B cell (primary cell): ENCODE measurements at regions not wholly inside any gene's neighbourhood (a gene's known extent, or its start where the extent isn't known, plus 50 kb on each side); places are given as distances from the start of the nearest gene placed in this dataset.

Experiments used
- EZH2 ChIP-seq: IDR thresholded peaks from 2 replicates; pipeline ENCODE4 v1.6.1; 2012; ENCODE audit warnings: borderline replicate concordance, low read depth, mild to moderate bottlenecking, moderate library complexity, low read length; ENCODE audit not compliant: insufficient read depth, poor library complexity, severe bottlenecking
- TF ChIP-seq, protein P1 (sequence below): fragments of 200-600 bp; IDR thresholded peaks from one replicate; pipeline ENCODE4 v1.8.0; 2022; ENCODE audit warnings: antibody characterized with exemption, mild to moderate bottlenecking

DNA sequence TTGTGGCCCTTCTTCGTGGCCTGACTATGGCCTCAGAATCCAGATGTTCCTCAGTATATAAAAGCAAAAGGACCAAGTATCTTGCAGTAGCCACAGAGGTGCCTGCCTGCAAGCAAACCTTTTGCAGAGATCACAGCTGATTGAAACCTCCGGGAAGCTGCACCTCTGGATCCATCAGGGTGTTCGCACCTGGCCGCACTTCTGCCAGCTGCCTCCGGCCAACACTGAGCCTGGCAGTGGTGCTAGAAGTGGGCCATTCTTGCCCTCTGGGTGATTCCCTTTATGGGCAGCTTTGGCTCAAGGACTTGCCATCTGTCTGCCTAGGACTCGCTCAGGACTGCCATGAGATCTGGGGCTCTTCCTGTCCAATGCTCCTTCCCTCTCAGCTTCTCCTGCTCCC lies 214.6 kb upstream of the ECI2 start:
- TF ChIP-seq, protein P1, sequence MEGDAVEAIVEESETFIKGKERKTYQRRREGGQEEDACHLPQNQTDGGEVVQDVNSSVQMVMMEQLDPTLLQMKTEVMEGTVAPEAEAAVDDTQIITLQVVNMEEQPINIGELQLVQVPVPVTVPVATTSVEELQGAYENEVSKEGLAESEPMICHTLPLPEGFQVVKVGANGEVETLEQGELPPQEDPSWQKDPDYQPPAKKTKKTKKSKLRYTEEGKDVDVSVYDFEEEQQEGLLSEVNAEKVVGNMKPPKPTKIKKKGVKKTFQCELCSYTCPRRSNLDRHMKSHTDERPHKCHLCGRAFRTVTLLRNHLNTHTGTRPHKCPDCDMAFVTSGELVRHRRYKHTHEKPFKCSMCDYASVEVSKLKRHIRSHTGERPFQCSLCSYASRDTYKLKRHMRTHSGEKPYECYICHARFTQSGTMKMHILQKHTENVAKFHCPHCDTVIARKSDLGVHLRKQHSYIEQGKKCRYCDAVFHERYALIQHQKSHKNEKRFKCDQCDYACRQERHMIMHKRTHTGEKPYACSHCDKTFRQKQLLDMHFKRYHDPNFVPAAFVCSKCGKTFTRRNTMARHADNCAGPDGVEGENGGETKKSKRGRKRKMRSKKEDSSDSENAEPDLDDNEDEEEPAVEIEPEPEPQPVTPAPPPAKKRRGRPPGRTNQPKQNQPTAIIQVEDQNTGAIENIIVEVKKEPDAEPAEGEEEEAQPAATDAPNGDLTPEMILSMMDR = no peak
- TF ChIP-seq EZH2 = no peak
